H9 (cell line): ENCODE measurements at regions not wholly inside any gene's neighbourhood (a gene's known extent, or its start where the extent isn't known, plus 50 kb on each side); places are given as distances from the start of the nearest gene placed in this dataset.

ENCODE experiments used
- DNase-seq: peaks from one replicate; pipeline ENCODE4 v3.0.0-alpha.2; 2017
- H2AFZ ChIP-seq: one replicate; pipeline ENCODE4 v1.6.1; 2013; ENCODE audit warnings: mild to moderate bottlenecking, low read length, control low read depth, moderate library complexity
- H2AK5ac ChIP-seq: 2 replicates; pipeline ENCODE4 v1.6.1; 2013; ENCODE audit warnings: low read length, control low read depth, mixed read lengths; ENCODE audit not compliant: insufficient read length
- H2BK120ac ChIP-seq: one replicate; pipeline ENCODE4 v1.6.1; 2013; ENCODE audit warnings: low read depth, mild to moderate bottlenecking, low read length, control low read depth, inconsistent platforms; ENCODE audit not compliant: poor library complexity, severe bottlenecking
- H2BK12ac ChIP-seq: 2 replicates; pipeline ENCODE4 v1.6.1; 2013; ENCODE audit warnings: low read length, control low read depth, mixed read lengths, low read depth; ENCODE audit not compliant: insufficient read length
- H2BK15ac ChIP-seq: 2 replicates; pipeline ENCODE4 v1.6.1; 2013; ENCODE audit warnings: low read depth, low read length, control low read depth
- H2BK20ac ChIP-seq: one replicate; pipeline ENCODE4 v1.6.1; 2013; ENCODE audit warnings: low read depth, mild to moderate bottlenecking, low read length, control low read depth, inconsistent platforms; ENCODE audit not compliant: poor library complexity, severe bottlenecking
- H2BK5ac ChIP-seq: 2 replicates; pipeline ENCODE4 v1.6.1; 2013; ENCODE audit warnings: low read length, control low read depth, mixed read lengths; ENCODE audit not compliant: insufficient read length
- H3K14ac ChIP-seq: 2 replicates; pipeline ENCODE4 v1.6.1; 2013; ENCODE audit warnings: low read length, control low read depth; ENCODE audit not compliant: insufficient read depth
- H3K18ac ChIP-seq: 2 replicates; pipeline ENCODE4 v1.6.1; 2013; ENCODE audit warnings: low read depth, mild to moderate bottlenecking, mixed read lengths, low read length, control low read depth; ENCODE audit not compliant: insufficient read length
- H3K23ac ChIP-seq: 2 replicates; pipeline ENCODE4 v1.6.1; 2013; ENCODE audit warnings: low read length, control low read depth, mixed read lengths, low read depth; ENCODE audit not compliant: insufficient read length
- H3K23me2 ChIP-seq: 2 replicates; pipeline ENCODE4 v1.6.1; 2013; ENCODE audit warnings: low read depth, mild to moderate bottlenecking, mixed read lengths, low read length, control low read depth; ENCODE audit not compliant: insufficient read length, poor library complexity, severe bottlenecking
- H3K27ac ChIP-seq: 2 replicates; pipeline ENCODE4 v1.5.1; 2013; ENCODE audit warnings: low read length, control low read depth, mixed read lengths, low read depth; ENCODE audit not compliant: insufficient read length
- H3K27me3 ChIP-seq: 2 replicates; pipeline ENCODE4 v1.6.1; 2013; ENCODE audit warnings: low read length, control low read depth, inconsistent platforms; ENCODE audit not compliant: insufficient read depth
- H3K4ac ChIP-seq: 2 replicates; pipeline ENCODE4 v1.6.1; 2013; ENCODE audit warnings: low read depth, mild to moderate bottlenecking, control low read depth, inconsistent platforms, low read length, moderate library complexity
- H3K4me1 ChIP-seq: 2 replicates; pipeline ENCODE4 v1.6.1; 2013; ENCODE audit warnings: low read length, control low read depth, inconsistent platforms; ENCODE audit not compliant: insufficient read depth
- H3K4me2 ChIP-seq: 2 replicates; pipeline ENCODE4 v1.6.1; 2013; ENCODE audit warnings: low read length, control low read depth, mixed read lengths; ENCODE audit not compliant: insufficient read length, insufficient read depth
- H3K56ac ChIP-seq: 2 replicates; pipeline ENCODE4 v1.6.1; 2013; ENCODE audit warnings: low read depth, mild to moderate bottlenecking, mixed read lengths, low read length, control low read depth; ENCODE audit not compliant: insufficient read length
- H3K79me1 ChIP-seq: 2 replicates; pipeline ENCODE4 v1.6.1; 2013; ENCODE audit warnings: low read depth, mild to moderate bottlenecking, moderate library complexity, low read length, control low read depth, inconsistent platforms; ENCODE audit not compliant: insufficient read depth, poor library complexity, severe bottlenecking
- H3K79me2 ChIP-seq: 2 replicates; pipeline ENCODE4 v1.6.1; 2013; ENCODE audit warnings: low read length, control low read depth, inconsistent platforms; ENCODE audit not compliant: insufficient read depth
- H3K9ac ChIP-seq: 2 replicates; pipeline ENCODE4 v1.6.1; 2013; ENCODE audit warnings: low read length, control low read depth, mixed read lengths; ENCODE audit not compliant: insufficient read length; ENCODE audit errors: extremely low read depth
- H3K9me3 ChIP-seq: one replicate; pipeline ENCODE4 v1.6.1; 2013; ENCODE audit warnings: low read depth, low read length, inconsistent platforms; ENCODE audit not compliant: control insufficient read depth
- H3T11ph ChIP-seq: one replicate; pipeline ENCODE4 v1.6.1; 2013; ENCODE audit warnings: mild to moderate bottlenecking, low read length, control low read depth, inconsistent platforms
- H4K20me1 ChIP-seq: one replicate; pipeline ENCODE4 v1.6.1; 2013; ENCODE audit not compliant: control insufficient read depth, insufficient read length, insufficient read depth
- H4K5ac ChIP-seq: 2 replicates; pipeline ENCODE4 v1.6.1; 2013; ENCODE audit warnings: low read depth, mild to moderate bottlenecking, mixed read lengths, low read length, control low read depth; ENCODE audit not compliant: insufficient read length
- H4K8ac ChIP-seq: replicated peaks from 2 replicates; pipeline ENCODE4 v1.6.1; 2013; ENCODE audit warnings: low read length, control low read depth, mixed read lengths, low read depth; ENCODE audit not compliant: insufficient read length
- H4K91ac ChIP-seq: 2 replicates; pipeline ENCODE4 v1.6.1; 2013; ENCODE audit warnings: low read depth, mild to moderate bottlenecking, moderate library complexity, mixed read lengths, low read length, control low read depth; ENCODE audit not compliant: insufficient read length
- H3K27ac Mint-ChIP-seq, 3 experiments: 2 replicates in 2 of 3; 3 replicates in 1 of 3; pipeline ENCODE4 v1.8.0; 2020 to 2021; ENCODE audit warnings: mixed read lengths in 3 of 3, mild to moderate bottlenecking in 1 of 3, moderate library complexity in 1 of 3
- H3K27me3 Mint-ChIP-seq: 2 replicates; pipeline ENCODE4 v1.8.0; 2021; ENCODE audit warnings: low read depth, mild to moderate bottlenecking, moderate library complexity, mixed read lengths
- H3K36me3 Mint-ChIP-seq, 3 experiments: 2 replicates in 2 of 3; 3 replicates in 1 of 3; pipeline ENCODE4 v1.8.0; 2020 to 2021; ENCODE audit warnings: low read depth in 3 of 3, mixed read lengths in 3 of 3; ENCODE audit not compliant: insufficient read depth in 1 of 3
- H3K4me1 Mint-ChIP-seq, 2 experiments: 2 replicates each; pipeline ENCODE4 v1.8.0; 2020; ENCODE audit warnings: mixed read lengths in 2 of 2
- H3K4me3 Mint-ChIP-seq, 2 experiments: 2 replicates in 1 of 2; 3 replicates in 1 of 2; pipeline ENCODE4 v1.8.0; 2020 to 2021; ENCODE audit warnings: mild to moderate bottlenecking in 2 of 2, mixed read lengths in 2 of 2, moderate library complexity in 1 of 2
- H3K9me3 Mint-ChIP-seq, 2 experiments: 2 replicates in 1 of 2; 3 replicates in 1 of 2; pipeline ENCODE4 v1.8.0; 2020; ENCODE audit warnings: mild to moderate bottlenecking in 2 of 2, mixed read lengths in 2 of 2, moderate library complexity in 1 of 2
- CTCF ChIP-seq: fragments of 200-600 bp; sonication (generic); conservative IDR thresholded peaks from 3 replicates; pipeline ENCODE4 v1.8.0; 2021; ENCODE audit warnings: antibody characterized with exemption, mild to moderate bottlenecking
- WGBS: extraction: QIAGEN DNeasy Blood & Tissue Kit; methylation state at CpG from one replicate; pipeline ENCODE4 v1.1.7; 2013; ENCODE audit warnings: missing lambda C conversion rate, low lambda C conversion rate, mixed read lengths; ENCODE audit not compliant: insufficient read length; ENCODE audit errors: extremely low coverage; 5-methylcytosine and 5-hydroxymethylcytosine counted together

- Histone ChIP-seq H3K79me2 (no peaks in the 10 kb centered on the region), H3K23me2 (no peaks in the 10 kb centered on the region), H2BK15ac (no peak overlapping the region), H3K14ac (no peak overlapping the region), H2BK20ac (no peak overlapping the region), H3K27me3 (no peaks in the 10 kb centered on the region), H3T11ph (no peak overlapping the region), H3K9me3 (no peaks in the 10 kb centered on the region), H3K23ac (no peak overlapping the region), H3K4ac (no peak overlapping the region), H3K27ac (no peak overlapping the region), H3K79me1 (no peaks in the 10 kb centered on the region), H4K5ac (no peak overlapping the region), H3K4me2 (no peak overlapping the region), H3K9ac (no peak overlapping the region), H3K4me1 (no peaks in the 10 kb centered on the region), H2AK5ac (no peak overlapping the region), H2BK120ac (no peak overlapping the region), H4K8ac (no peak overlapping the region), H3K56ac (no peak overlapping the region), H2BK5ac (no peak overlapping the region), H2BK12ac (no peak overlapping the region), H4K91ac (no peak overlapping the region), H3K18ac (no peak overlapping the region), H4K20me1 (no peaks in the 10 kb centered on the region), H2AFZ (no peak overlapping the region)
- DNase-seq: no peak
- Mint-ChIP-seq H3K4me3 (no peak overlapping the region), H3K27ac (no peak overlapping the region), H3K27me3 (no peaks in the 10 kb centered on the region; the same call in 1 of the 2 replicates), H3K36me3 (no peaks in the 10 kb centered on the region; a peak in 1 of 7 replicates), H3K9me3 (no peaks in the 10 kb centered on the region), H3K4me1 (peaks cover 11 to 29% of the 10 kb centered on the region in 2 experiments)
- no CpG with 5 or more reads among the region's 3 CpGs for WGBS
- no peak for TF ChIP-seq CTCF
Measured at GRCh38 chr3:177425042-177425441, 227.8 kb upstream of the TBL1XR1 start.
